Stimulated activated CD8-positive, alpha-beta memory T cell treated with anti-CD3 and anti-CD28 coated beads, Interleukin-15, amount 100 ng/mL, for 4 hours (primary cell): ENCODE measurements at regions not wholly inside any gene's neighbourhood (a gene's known extent, or its start where the extent isn't known, plus 50 kb on each side); places are given as distances from the start of the nearest gene placed in this dataset.
"Not testable (repeated sequence)": the region's sequence is repeated elsewhere in the genome, so short reads cannot be mapped to it uniquely, and the experiment has no call there.

Experiments
- DNase-seq, 2 donors: peaks; one replicate each; pipeline ENCODE4 v3.0.0-alpha.2; 2020; ENCODE audit warnings: low read depth in 2 of 2

GRCh38 chr10:131033166-131034085, 278.1 kb downstream of the TCERG1L start:
- no peak for DNase-seq

GRCh38 chr10:131034451-131034850, 277.1 kb downstream of the TCERG1L start:
- no peak for DNase-seq

DNA sequence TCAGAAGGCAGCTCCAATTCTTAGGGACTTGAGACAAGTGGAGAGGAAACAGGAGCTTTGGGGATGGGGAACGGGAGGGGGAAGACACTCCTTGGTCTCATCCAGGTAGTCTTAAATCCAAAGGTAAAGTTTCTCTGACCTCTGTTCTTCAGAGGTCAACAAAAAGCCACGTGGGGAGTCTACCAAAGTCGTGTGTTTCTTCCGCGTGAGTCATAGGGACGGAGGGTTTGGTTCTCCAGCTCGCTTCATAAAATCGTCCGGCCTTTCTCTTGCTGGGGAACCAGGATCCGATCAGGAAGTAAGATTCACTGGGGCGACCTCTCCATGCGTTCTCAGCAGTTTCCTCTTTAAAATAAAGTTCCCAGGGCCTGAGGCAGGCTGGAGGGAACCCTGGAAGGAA, 275.7 kb downstream of the TCERG1L start:
- DNase-seq = no peak

DNA sequence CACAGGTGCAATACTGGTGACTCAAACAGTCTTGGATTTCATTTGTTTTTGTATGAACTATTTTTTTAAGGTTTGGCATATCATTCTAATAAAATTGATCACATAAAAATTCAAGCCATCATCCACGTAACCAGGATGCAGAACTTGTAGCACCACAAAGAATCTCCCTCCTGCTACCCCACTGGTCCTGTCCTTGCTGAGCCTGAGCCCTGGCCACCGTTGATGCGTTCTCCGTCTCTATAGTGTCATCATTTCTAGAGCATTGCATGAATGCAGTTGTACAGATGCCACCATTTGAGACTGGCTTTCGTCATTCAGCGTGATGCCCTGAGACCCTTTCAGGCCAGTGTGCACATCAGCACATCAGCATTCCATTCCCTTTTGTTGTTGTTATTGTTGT, 273.5 kb downstream of the TCERG1L start:
- no peak for DNase-seq

- DNase-seq = no peak
These were observed 270.5 kb downstream of the TCERG1L start for GRCh38 chr10:131041031-131041430.

DNA sequence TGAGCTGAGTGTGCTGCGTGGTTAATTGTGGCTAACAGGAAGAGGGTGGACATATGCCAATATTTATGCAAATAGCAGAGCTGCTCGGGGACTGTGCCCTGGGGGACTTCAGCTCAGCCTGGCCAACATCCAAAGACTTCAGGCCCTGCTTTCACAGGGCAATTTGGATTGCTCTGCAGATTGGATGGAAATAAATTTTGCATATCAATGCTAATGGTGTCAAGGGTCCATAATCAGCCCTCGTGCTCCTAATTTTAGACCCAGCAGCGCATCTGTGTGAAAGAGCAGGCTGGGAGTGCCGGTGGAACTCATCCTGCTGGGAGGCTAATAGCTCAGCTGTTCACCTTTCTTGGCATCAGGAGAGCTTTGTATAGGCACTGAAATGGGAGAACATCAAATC, 270.1 kb downstream of the TCERG1L start:
- DNase-seq = no peak

GRCh38 chr10:131042015-131042414, 269.5 kb downstream of the TCERG1L start:
- DNase-seq = not testable (repeated sequence)
